BLaER1 (cell line): ENCODE measurements at regions not wholly inside any gene's neighbourhood (a gene's known extent, or its start where the extent isn't known, plus 50 kb on each side); places are given as distances from the start of the nearest gene placed in this dataset.

Source experiments
- H3K27ac ChIP-seq: shearing (Covaris generic); formaldehyde crosslinking; 2 replicates; pipeline ENCODE4 v1.8.1; 2022
- H3K27me3 ChIP-seq: shearing (Covaris generic); formaldehyde crosslinking; 2 replicates; pipeline ENCODE4 v1.8.1; 2022
- H3K36me3 ChIP-seq: shearing (Covaris generic); formaldehyde crosslinking; 2 replicates; pipeline ENCODE4 v1.8.1; 2022
- H3K4me1 ChIP-seq: shearing (Covaris generic); formaldehyde crosslinking; 2 replicates; pipeline ENCODE4 v1.8.1; 2022
- H3K4me2 ChIP-seq: shearing (Covaris generic); formaldehyde crosslinking; 2 replicates; pipeline ENCODE4 v1.8.1; 2022
- H3K4me3 ChIP-seq: shearing (Covaris generic); formaldehyde crosslinking; 2 replicates; pipeline ENCODE4 v1.8.1; 2022
- H3K9ac ChIP-seq: shearing (Covaris generic); formaldehyde crosslinking; 2 replicates; pipeline ENCODE4 v1.8.1; 2022
- H3K9me3 ChIP-seq: shearing (Covaris generic); formaldehyde crosslinking; 2 replicates; pipeline ENCODE4 v1.8.1; 2022
- H4K20me1 ChIP-seq: shearing (Covaris generic); formaldehyde crosslinking; 2 replicates; pipeline ENCODE4 v1.8.1; 2022
- Cebpa-rat ChIP-seq: shearing (Covaris generic); IDR thresholded peaks from 2 replicates; pipeline ENCODE4 v1.8.1; 2022

DNA sequence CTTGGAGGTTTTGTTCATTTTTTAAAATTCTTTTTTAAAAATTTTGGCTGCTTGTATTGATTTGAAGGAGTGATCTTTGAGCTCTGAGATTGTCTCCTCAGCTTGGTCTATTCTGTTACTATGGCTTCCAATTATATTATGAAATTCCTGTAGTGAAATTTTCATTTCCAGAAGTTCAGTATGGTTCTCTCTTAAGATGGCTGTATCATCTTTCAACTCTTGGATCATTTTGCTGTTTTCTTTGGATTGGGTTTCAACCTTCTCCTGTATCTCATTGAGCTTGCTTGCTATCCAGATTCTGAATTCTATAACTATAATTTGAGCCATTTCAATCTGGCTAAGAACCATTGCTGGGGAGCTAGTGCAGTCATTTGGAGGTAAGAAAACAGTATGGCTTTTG lies 270.8 kb upstream of the NT5C1B start:
- H3K4me2 ChIP-seq, result no peak overlapping the region
- no peak for TF ChIP-seq Cebpa-rat
- peaks cover 2% of the 10 kb centered on the region; the same call in 1 of the 2 replicates for H3K9me3 ChIP-seq
- H4K20me1 ChIP-seq, result no peaks in the 10 kb centered on the region
- H3K4me3 ChIP-seq, result no peak overlapping the region
- no peak overlapping the region for H3K27ac ChIP-seq
- H3K36me3 ChIP-seq, result no peaks in the 10 kb centered on the region
- no peak overlapping the region for H3K9ac ChIP-seq
- peaks cover 6% of the 10 kb centered on the region; the same call in 1 of the 2 replicates for H3K4me1 ChIP-seq
- no peaks in the 10 kb centered on the region for H3K27me3 ChIP-seq

- Histone ChIP-seq H4K20me1 (no peaks in the 10 kb centered on the region), H3K9me3 (no peaks in the 10 kb centered on the region)
- TF ChIP-seq Cebpa-rat, result no peak
Measured at GRCh38 chr2:18856765-18857164, 267.4 kb upstream of the NT5C1B start.

DNA sequence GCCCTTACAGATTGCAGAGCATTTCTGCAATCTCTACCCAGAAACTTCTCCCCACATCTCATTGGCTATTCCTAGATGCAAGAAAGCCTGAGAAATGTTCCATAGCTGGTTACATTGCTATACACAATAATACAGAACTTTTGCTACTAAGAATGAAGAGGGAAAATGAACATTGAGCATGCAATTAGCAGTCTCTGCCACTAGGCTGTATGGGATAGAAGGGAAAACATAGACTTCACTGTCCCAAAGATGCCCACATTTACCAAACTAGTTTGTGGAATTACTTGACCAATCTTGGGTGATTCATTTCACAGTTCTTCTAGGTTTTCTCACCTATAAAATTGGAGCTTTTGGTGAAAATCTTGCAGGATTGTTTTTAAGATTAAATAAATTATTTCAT lies 265.7 kb upstream of the NT5C1B start:
- no peaks in the 10 kb centered on the region for H4K20me1 ChIP-seq
- no peak for TF ChIP-seq Cebpa-rat
- no peak overlapping the region for H3K27ac ChIP-seq
- H3K4me3 ChIP-seq, result no peak overlapping the region
- no peak overlapping the region for H3K4me2 ChIP-seq
- H3K9ac ChIP-seq, result no peak overlapping the region
- H3K36me3 ChIP-seq, result no peaks in the 10 kb centered on the region
- no peaks in the 10 kb centered on the region for H3K27me3 ChIP-seq
- no peaks in the 10 kb centered on the region for H3K9me3 ChIP-seq
- peaks cover 6% of the 10 kb centered on the region; the same call in 1 of the 2 replicates for H3K4me1 ChIP-seq

More at GRCh38 chr2:18856765-18857164, 267.4 kb upstream of the NT5C1B start:
- no peak overlapping the region for H3K27ac ChIP-seq
- H3K36me3 ChIP-seq, result no peaks in the 10 kb centered on the region
- no peak overlapping the region for H3K9ac ChIP-seq
- H3K4me2 ChIP-seq, result no peak overlapping the region
- peaks cover 6% of the 10 kb centered on the region; the same call in 1 of the 2 replicates for H3K4me1 ChIP-seq
- H3K4me3 ChIP-seq, result no peak overlapping the region
- no peaks in the 10 kb centered on the region for H3K27me3 ChIP-seq

DNA sequence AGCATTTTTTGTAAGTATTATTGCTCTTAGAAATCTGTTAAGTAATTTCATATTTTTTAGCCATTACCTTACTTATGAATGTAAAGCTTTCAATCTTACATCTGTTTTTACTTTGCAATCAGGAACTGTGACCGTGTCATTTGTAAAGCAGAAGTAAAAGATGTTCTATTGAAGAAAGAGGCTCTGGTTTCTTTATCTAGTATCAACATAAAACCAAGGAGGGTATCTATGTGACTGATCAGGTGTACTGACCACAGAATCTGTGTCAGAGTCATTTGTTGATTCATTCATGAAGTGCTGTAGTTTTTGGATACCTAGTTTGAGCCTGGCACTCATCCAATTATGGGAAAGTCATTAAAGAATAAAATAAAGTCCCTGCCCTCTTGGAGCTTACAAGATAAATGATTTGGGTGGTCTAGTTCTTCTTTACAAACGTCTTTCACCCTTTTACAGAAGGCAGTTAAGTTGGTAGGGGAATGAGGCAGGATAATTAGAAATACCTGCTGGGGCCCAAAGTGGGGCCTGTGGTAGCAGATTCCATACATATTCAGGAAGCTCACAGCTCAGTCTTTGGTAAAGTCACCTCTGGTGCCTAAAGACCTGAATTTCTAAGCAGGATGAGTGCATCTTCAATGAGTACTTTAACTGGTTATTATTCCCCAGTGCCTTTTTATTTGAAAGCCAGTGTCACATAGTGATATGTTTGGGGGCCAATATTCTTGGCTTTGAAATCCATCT lies 260.6 kb upstream of the NT5C1B start:
- Histone ChIP-seq H3K27ac (no peak overlapping the region), H3K4me3 (no peak overlapping the region), H4K20me1 (no peaks in the 10 kb centered on the region), H3K27me3 (no peaks in the 10 kb centered on the region), H3K9ac (no peak overlapping the region), H3K4me1 (0 out of 2 replicates have a peak, but pooled peaks cover 6% of the 10 kb centered on the region), H3K4me2 (no peak overlapping the region), H3K9me3 (no peaks in the 10 kb centered on the region), H3K36me3 (no peaks in the 10 kb centered on the region)
- TF ChIP-seq Cebpa-rat, result no peak

- Histone ChIP-seq H3K36me3 (no peaks in the 10 kb centered on the region), H3K27me3 (no peaks in the 10 kb centered on the region), H3K4me3 (no peak overlapping the region), H3K27ac (no peak overlapping the region), H3K4me1 (0 out of 2 replicates have a peak, but pooled peaks cover 6% of the 10 kb centered on the region), H3K9me3 (no peaks in the 10 kb centered on the region), H3K9ac (no peak overlapping the region), H3K4me2 (no peak overlapping the region), H4K20me1 (no peaks in the 10 kb centered on the region)
- no peak for TF ChIP-seq Cebpa-rat
Measured at GRCh38 chr2:18848646-18849045, 259.3 kb upstream of the NT5C1B start.

DNA sequence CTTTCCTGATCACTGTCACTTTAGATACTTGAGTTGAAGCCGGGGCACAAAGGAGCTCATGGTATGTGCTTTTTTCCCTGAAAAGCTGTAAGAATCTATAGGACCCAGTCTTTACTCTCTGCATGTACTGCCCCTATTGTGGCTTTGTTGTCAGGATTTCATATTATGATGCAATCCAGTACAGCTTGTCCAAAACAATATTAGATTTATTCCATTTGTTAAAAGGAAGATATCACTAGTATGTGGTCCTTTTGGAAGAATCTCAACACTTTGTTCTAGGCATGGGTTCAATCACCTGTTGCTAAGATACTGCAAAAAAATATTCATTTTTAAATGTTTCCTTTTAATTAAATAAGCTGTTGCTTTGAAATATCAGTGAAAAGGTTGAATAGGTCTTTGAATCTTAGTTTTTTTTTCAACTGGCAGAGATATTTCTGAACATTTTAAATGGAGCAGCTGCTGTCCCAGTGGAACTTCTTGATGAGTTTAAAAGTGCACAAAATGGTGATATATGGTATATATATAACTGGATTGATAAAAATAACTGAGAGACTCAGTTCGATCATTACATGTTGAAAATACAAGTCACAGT lies 256.6 kb upstream of the NT5C1B start:
- H3K9me3 ChIP-seq, result no peaks in the 10 kb centered on the region
- no peaks in the 10 kb centered on the region for H3K36me3 ChIP-seq
- no peak for TF ChIP-seq Cebpa-rat
- 0 out of 2 replicates have a peak, but pooled peaks cover 6% of the 10 kb centered on the region for H3K4me1 ChIP-seq
- no peak overlapping the region for H3K27ac ChIP-seq
- H3K4me2 ChIP-seq, result no peak overlapping the region
- H3K27me3 ChIP-seq, result no peaks in the 10 kb centered on the region
- H3K4me3 ChIP-seq, result no peak overlapping the region
- no peaks in the 10 kb centered on the region for H4K20me1 ChIP-seq
- no peak overlapping the region for H3K9ac ChIP-seq

DNA sequence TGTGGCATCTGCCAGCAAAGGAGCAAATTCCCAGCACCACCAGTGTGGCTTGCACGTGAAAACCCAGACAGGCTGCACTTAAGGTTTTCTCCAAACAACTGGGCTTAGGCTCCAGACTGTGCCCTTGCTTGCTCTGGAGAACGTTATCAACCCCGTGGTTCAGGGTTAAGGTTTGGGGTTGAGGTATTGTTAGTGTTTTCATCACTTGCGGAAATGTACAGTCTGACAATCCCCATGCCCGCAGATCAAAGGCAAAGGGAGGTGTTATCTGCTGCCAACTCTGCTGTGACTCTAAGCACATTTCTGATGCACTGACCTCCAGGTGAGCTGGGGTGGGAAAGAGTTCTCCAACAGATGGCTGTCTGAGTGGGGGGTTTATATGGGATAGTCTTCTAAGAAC lies 253.5 kb upstream of the NT5C1B start:
- no peaks in the 10 kb centered on the region for H4K20me1 ChIP-seq
- no peak overlapping the region for H3K4me3 ChIP-seq
- H3K27me3 ChIP-seq, result no peaks in the 10 kb centered on the region
- no peak overlapping the region for H3K4me2 ChIP-seq
- TF ChIP-seq Cebpa-rat, result no peak
- no peak overlapping the region for H3K27ac ChIP-seq
- H3K36me3 ChIP-seq, result no peaks in the 10 kb centered on the region
- H3K9me3 ChIP-seq, result no peaks in the 10 kb centered on the region
- H3K4me1 ChIP-seq, result 0 out of 2 replicates have a peak, but pooled peaks cover 6% of the 10 kb centered on the region
- H3K9ac ChIP-seq, result no peak overlapping the region

DNA sequence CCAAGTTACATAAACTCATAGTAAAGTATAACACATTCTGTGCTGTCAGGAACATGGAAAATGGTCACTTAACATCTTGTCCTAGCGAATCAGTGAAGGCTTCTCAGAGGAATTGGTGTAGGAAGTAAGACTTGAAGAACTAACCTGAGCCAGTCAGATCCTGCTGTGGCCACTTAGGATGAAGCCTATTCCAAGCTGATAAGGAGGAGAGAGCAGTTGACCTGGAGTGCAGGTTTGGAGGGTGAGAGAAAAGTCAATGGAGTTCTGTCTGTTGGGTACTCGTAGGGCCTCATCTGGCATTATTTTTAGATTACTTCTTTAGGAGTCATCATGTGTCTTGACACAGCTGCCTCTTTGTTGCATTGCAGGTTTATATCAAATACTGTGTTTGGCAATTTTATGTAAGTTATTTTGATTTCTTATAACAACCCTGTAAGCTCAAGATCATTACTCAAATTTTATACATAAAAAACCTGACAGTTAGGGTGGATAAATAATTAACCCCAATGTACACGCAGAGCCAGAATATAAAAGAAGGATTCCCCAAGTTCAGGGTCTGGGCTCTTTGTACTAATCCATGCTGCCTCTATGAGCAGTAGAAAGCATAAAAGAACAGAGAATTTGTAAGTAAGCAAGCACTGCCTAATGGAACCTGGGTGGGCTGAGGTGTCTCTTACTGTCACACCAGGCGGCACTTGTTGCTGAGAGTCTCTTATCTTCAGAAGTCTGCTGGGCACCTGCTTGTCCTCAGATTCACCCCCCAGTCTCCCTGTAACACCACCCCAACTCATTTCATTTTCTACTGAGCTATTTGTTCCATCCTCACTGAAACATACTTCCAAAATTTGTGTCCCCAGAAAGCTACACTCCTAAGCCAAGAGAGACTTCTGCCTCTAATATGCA lies 252.1 kb upstream of the NT5C1B start:
- no peak overlapping the region for H3K4me2 ChIP-seq

GRCh38 chr2:18837240-18837639 lies 247.9 kb upstream of the NT5C1B start:
- H3K27ac ChIP-seq, result no peak overlapping the region
- no peaks in the 10 kb centered on the region for H3K9me3 ChIP-seq
- H3K4me2 ChIP-seq, result no peak overlapping the region
- no peak overlapping the region for H3K4me3 ChIP-seq
- H3K4me1 ChIP-seq, result no peaks in the 10 kb centered on the region
- no peak overlapping the region for H3K9ac ChIP-seq
- H4K20me1 ChIP-seq, result no peaks in the 10 kb centered on the region
- H3K36me3 ChIP-seq, result no peaks in the 10 kb centered on the region
- no peaks in the 10 kb centered on the region for H3K27me3 ChIP-seq
- TF ChIP-seq Cebpa-rat, result no peak

More for the DNA sequence above, 252.1 kb upstream of the NT5C1B start:
- H3K4me3 ChIP-seq, result no peak overlapping the region
- H3K36me3 ChIP-seq, result no peaks in the 10 kb centered on the region
- no peaks in the 10 kb centered on the region for H3K27me3 ChIP-seq
- TF ChIP-seq Cebpa-rat, result no peak
- 0 out of 2 replicates have a peak, but pooled peaks cover 6% of the 10 kb centered on the region for H3K4me1 ChIP-seq
- no peak overlapping the region for H3K27ac ChIP-seq
- no peaks in the 10 kb centered on the region for H3K9me3 ChIP-seq
- no peak overlapping the region for H3K9ac ChIP-seq
- no peaks in the 10 kb centered on the region for H4K20me1 ChIP-seq
